DMS153 treated with DMSO at 0.1 percent for 48 hours (cell line): ENCODE measurements at regions not wholly inside any gene's neighbourhood (a gene's known extent, or its start where the extent isn't known, plus 50 kb on each side); places are given as distances from the start of the nearest gene placed in this dataset.
"Not testable (repeated sequence)": the region's sequence is repeated elsewhere in the genome, so short reads cannot be mapped to it uniquely, and the experiment has no call there.

Experiments
- DNase-seq: peaks from one replicate; lab custom pipeline; 2025; ENCODE audit not compliant: unreplicated experiment; lab: John Stamatoyannopoulos, UW

- DNase-seq = not testable (repeated sequence)
These were observed 72.8 kb upstream of the LPCAT1 start for GRCh38 chr5:1596462-1597092.

- DNase-seq = no peak
These were observed 70.8 kb upstream of the LPCAT1 start for GRCh38 chr5:1594357-1595106.

GRCh38 chr5:1593903-1594356, 70.2 kb upstream of the LPCAT1 start:
- no peak for DNase-seq

DNA sequence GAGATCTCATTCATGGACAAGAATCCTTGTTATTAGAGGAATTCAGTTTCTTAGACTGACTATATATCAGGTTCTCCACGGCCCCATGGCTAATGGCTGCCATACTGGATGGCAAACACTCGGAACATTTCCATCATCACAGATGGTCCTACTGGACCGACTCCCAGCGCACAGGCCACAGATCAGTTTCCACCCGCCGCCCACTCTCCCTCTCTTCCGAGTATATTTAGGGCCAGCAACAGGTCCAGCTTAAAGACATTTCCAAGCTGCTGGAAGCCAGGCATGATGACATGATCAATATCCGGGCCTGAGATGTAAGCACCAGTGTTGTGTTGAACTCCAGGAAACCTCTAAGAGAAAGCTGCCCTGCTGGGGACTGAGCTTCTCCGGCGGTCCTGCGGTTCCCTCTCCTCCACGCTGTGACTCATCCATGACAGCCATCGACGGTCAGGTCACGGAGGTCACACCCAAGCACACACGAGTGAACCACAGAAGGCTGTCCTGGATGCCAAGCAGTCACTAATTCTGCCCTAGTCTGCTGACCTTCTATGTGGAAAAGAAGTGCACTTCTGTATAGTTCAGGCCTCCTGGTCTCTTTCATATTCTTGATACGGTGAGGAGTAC, 64.4 kb upstream of the LPCAT1 start:
- DNase-seq = not testable (repeated sequence)

DNA sequence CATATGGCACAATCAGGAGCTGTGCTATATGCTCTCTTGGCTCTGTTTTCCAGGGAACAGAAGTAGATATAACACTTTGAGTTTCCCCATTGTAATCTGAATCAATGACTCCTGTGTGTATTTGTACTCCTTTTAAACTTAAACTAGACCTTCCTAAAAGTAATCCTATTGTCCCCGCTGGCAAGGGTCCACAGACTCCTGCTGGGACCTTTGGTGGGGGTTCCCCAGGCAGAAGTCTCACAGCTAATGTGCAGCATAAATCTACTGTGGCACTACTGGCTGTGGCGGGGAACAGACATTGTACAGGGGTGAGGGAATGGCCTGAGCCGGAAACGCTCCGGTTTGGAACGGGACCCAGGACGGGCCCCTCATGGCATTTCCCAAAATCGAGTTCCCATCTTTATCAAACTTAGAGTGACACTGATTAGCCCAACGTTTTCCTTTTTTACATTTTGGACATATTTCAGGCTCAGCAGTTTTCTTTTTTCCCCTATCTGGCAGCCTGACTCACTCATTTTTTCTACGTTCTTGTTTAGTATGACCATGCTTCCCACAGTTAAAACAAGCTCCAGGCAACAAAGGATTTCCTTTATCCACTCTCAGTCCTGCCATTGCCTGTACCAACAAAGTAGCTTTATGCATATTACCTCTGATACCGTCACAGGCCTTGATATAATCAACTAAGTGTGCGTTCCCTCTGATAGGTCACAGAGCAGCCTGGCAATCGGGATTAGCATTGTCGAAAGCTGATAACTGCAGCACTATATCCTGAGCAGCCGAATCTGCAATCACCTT, 59.5 kb upstream of the LPCAT1 start:
- not testable (repeated sequence) for DNase-seq

DNA sequence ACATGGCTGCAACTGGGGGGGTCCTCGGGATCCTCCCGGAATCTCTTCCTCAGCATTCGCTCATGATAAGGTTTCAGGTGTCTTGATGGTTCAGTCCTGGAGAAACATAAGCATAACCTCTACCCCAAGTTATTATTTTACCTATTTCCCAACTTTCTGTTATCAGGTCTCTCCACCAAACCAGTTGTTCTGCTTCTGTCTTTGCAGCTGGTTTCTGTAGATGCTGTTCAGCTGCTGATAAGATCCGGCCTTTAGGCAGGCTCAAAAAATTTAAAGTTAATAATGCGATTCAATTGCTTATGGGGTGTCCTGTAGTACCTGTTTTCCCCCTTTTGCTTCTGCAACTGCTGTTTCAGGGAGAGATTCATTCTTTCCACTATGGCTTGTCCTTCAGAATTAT, 55.6 kb upstream of the LPCAT1 start:
- DNase-seq = not testable (repeated sequence)

DNA sequence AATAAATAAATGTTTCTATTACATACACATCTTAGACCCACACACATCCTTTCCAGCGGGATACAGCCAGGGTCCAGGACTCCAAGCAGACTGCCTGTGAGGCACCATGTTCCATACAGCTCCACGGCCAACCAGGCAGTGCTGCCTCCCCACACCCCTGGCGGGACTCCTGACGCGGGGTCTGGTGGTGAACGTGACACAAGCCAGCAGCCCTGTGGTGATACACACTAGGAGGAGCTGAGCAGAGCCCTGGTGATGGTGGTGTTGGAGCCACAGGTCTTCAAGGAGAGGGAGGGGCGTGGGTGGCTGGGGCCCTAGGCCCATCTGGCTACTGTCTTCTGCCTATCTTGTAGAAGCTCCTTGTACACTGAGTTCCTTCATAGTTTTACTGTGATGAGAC, 53.1 kb upstream of the LPCAT1 start:
- not testable (repeated sequence) for DNase-seq

DNA sequence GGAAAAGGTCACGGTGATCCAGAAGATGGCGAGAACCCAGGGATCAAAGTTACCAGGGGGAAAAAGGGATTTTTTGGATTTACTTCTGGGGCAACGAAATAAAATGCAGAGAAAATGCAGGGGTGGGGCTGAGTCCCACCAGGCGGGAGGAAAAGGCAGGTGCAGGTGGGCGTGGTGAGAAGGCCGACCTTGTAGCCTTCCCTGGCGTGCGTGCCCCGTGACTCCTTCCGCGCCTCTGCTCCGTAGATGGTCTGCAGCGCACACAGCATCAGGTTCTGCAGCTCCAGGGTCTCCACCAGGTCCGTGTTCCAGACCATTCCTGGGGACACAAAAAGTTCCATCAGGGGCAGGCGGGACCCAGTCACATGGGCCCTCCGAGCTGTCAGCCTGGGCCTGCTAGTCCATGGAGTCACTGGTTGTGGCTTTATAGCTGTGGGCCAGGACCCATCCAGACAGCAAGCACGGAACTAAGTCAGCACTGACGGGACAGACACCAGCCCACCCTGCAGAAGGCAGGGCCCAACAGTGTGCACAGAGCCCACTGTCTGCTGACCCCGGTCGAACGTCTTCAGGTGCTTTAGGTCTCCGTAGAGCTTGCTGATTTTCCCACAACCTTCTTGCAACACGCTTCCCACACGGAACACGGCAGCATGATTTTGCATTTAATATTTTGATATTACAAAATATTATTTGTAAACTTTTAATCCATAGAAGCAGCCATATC, 52.4 kb upstream of the LPCAT1 start:
- DNase-seq = not testable (repeated sequence)

- DNase-seq = not testable (repeated sequence)
These were observed 51.7 kb upstream of the LPCAT1 start for GRCh38 chr5:1575491-1575890.

DNA sequence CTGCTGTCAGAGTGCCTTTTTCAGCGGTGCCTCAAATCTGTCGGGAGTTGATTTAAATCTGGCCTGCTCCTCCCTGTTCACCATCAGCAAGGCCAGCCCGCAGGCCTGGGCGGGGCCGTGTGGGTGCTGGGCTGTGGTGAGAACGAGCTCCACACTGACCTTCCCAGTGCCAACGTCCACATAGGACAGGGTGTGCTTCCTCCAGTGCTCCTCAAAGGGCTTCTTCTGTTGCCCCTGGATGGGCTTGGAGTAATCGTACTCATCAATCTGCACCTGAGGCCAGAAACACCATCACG, 50.2 kb upstream of the LPCAT1 start:
- not testable (repeated sequence) for DNase-seq

DNA sequence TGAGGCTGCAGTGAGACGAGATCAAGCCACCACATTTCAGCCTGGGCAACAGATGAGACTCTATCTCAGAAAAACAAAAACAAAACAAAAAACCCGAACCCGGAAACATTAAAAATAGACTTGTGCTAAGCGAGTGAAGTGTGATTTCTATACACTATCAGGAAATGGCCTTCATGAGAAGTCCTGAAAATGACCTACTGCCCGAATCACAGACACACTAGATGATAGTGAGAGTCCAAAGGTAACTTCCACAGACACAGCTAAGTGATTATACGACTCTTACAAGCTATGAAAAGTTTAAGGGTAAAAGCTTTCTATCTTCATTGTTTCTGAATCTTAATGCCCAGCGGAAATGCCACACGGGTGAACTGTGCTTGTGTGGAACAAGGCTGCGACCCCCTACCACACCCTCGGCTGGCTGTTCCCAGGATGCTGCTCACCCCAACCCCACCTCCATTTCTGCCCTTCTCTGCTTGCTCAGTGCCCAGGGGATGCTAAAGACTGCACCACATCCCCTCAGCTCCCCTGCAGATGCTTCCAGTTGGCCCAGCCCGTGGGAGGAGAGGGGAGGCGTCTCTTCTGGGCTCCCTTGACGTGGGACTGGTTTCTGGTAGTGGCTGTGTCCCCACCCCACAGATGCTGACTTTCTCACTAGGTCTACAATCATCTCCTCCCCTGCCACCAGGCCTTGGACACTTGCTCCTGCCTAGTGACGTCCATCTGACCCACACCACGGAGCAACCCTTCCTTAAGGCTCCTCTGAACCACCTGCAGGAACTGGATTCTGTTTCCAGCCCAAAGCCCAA, 49.7 kb upstream of the LPCAT1 start:
- not testable (repeated sequence) for DNase-seq
